ENCODE measurements at regions not wholly inside any gene's neighbourhood (a gene's known extent, or its start where the extent isn't known, plus 50 kb on each side); places are given as distances from the start of the nearest gene placed in this dataset.

GRCh38 chr17:27230996-27231395, 62.9 kb upstream of the WSB1 start:
- TF ChIP-seq POLR2AphosphoS5 (IDR thresholded peaks at IDR 0.05; ENCODE audit: low read depth, low read length) (no peak), FOXM1 (IDR thresholded peaks at IDR 0.05; ENCODE audit: low read depth) (no peak), EP300 (IDR thresholded peaks at IDR 0.05; ENCODE audit: borderline replicate concordance in 1 of 2, low read depth in 1 of 2, low read length in 1 of 2) (no peak), MAX (IDR thresholded peaks at IDR 0.05; ENCODE audit: low read depth) (no peak), YY1 (IDR thresholded peaks at IDR 0.05; ENCODE audit: low read depth) (no peak), GATA2 (CRISPR knock-in tag; IDR thresholded peaks at IDR 0.05) (no peak)

All from SK-N-SH (cell line).